Dedifferentiated amniotic fluid mesenchymal stem cell (primary cell): ENCODE measurements at regions not wholly inside any gene's neighbourhood (a gene's known extent, or its start where the extent isn't known, plus 50 kb on each side); places are given as distances from the start of the nearest gene placed in this dataset.
"Not testable (repeated sequence)": the region's sequence is repeated elsewhere in the genome, so short reads cannot be mapped to it uniquely, and the experiment has no call there.

ENCODE experiments used
- DNase-seq: peaks from one replicate; pipeline ENCODE4 v3.0.0-alpha.2; 2016; ENCODE audit errors: extremely low spot score

DNA sequence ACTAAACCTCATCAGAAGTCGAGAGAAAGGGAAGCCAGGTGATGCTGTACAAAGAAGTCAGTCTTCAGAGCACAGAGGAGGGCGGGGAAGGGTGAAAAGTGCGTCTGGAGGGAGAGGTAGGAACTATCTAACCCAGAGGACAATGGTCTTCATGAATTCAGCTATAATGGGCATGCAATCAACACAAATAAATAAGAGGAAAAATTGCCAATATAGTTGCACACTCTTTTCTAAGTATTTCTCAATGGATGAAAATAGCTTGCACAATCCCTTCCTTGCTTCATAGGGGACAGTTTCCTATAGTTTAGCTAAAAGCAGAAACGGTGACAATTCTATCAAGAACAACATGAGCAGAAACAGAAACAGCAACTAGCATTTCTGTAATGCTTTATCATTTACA lies 931.2 kb downstream of the AACS start:
- DNase-seq = no peak

DNA sequence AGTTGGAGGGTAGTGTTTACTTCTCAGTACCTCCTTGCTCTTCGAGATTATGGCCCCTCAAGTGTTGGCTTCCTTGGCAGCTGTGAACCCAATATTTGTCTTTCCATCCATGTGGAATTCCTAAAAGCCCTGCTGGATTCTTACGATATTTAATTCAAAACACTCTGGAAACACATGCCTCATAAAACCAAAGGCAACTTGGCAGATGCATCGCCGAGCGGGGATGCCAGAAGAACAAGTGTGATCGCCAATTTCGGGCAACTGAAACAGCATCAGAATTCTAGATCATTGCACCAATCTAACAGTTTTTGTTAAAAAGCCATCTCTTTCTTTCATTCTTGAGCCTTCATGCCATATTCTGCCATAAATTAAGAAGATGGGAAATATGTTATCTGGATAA lies 934.4 kb downstream of the AACS start:
- DNase-seq = no peak

DNA sequence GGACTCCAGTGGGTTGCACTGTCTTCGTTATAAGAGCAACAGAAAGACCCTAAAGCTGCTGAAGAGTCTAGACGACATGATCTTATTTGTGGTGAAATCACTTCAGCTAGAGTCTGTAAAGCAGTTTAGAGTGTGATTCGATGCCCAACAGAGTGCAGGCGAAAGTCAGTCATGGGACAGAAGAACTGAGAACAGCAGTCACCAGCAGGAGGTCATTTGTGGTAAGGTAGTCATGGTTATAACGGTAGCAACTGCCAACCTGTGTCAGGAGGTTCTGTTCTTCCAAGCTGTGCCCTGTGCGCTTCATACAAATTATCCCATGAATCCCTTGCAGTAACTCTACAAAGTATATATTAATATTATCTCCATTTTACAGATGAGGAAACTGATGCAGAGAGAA lies 954.1 kb downstream of the AACS start:
- DNase-seq = no peak

DNA sequence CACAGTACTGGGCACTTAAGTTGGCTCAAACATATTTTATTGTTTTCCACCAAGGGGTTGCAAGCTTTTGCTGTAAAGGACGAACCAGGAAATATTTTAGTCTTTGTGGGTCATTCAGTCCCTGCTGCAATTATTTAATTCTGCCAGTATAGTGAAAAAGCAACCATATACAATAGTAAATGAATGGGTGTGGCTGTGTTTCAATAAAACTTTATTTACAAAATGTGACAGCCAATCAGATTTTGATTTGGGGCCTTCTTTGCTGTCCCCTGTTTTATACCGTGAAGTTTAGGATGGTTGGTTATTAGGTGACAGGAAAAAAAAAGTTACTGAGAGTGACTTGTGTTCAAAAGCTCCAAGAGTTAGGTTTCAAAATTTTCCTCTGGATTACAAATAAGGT lies 956.4 kb downstream of the AACS start:
- DNase-seq = no peak

DNA sequence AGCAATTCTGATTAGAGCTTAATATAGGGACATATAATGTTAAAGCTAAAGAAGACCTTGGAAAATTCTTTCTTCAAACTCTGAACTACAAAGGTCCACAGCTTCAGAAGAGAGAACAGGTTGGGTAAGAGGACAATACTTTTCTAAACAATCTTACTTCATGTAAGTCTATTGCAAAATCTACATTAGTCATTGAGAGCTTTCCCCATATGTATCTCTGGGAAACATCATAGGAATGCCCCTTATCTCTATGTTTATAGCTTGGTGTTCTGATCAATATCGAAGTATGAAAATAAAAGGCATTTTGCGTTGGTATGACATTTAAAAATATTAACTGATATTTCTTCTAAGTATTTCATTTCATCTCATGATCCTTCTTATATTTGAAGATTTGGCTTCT lies 962.6 kb downstream of the AACS start:
- DNase-seq = no peak

DNA sequence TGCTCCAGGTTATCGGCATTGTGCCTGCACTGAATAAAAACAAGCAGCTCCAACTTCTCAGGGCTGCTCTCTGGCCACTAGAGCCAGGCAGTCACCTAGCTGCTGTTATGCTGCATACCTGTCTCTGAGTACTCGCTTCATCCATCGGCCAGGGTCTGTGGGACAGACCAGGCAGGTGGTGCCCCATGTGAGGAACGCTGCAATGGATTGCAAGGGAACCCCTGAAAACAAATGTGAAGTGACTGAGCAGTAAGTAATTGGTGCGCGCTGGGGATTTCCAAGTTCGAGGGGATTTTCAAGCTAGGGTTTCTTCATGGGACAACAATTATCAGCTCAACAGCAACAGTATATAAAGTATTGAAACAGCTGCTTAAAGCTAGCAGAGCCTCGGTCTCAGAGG lies 965.3 kb downstream of the AACS start:
- DNase-seq = no peak

DNA sequence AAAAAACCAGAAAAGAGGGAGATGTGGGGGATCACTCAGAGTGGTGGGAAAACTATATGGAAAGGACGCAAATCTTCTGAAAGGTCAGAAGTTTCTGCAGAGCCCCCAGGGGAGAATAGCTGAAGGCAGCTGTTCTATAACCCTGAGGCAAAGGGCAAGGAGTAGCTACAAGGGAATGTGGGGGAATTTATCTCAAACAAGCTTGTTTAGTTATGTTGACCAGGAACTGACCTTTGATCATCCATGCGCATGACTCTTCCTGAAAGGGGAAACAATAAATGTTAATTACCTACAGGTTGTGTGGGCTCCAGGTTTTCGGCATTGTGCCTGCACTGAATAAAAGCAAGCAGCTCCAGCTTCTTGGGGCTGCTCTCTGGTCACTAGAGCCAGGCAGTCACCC lies 968.5 kb downstream of the AACS start:
- no peak for DNase-seq

DNA sequence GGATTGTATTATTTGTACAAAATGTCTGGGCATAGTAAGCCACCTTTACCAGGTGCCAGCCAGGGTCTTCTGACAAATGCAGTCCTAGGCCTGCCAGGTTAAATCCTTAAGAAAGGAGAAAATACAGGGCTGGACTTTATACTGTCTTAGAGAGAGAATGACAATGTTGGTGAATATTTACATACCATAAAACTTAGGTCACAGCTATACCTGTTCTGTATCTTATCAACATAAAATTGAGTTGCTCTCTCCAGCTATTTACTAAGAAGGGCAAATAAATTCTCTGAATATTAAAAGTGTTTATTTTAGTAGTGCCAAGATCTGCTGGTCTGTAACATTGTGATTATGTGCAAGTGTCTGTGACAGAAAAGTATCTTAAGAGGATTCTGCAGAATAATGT lies 971.1 kb downstream of the AACS start:
- DNase-seq = no peak

DNA sequence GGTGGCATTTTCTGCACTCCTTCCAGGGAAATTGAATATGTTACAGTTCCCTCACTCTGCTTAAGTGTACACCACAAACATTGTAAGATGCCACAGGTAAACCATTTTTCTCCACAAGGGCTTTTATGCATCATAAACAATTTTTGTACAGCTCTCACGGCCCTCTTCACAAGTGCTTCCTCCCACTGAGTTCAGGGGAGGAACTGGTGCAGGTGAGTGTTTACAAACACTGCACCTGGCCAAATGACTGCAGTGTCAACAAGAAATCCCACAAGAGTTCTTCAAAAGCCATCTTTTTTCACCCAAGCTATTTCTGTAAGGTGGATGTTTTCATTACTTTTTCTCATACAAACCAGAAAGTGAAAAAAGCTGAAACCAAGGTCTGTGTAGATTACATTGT lies 973.2 kb downstream of the AACS start:
- DNase-seq = no peak

DNA sequence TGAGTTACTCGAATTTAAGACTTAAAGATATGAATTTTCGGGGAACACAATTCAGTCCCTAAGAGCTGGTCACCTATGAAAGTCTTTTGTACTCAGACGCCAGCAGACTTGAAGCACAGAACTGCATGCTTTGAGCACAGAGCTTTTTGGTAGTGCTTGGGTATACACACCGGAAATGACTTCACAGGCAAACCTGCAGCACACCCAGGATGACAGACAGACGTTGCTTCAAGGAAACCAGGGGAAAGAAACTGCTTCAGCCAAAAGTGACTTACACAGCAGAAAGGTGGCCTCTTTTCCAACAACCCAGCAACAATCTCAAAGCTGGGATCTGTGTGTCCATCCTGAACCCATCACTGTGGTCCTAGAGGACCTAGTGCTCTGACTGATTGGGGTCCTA lies 975.1 kb downstream of the AACS start:
- DNase-seq = no peak

DNA sequence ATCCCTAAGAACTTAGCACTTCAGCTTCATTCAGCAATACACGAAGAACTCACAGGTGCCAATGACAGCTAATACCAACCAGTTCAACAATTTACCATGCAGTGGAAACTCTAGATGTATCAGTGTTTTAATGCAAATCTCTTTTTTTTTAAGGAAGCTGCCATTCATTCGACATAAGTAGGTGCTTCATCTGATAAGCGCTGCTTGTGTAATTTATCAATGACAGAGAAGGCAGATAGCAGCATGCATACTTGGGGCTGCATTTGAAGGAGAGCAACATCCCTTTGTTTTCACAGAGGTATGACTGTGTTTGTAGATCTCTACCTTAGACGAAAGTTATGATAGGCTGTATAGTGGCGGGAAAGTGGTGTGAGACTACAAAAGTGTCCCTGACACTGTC lies 977.1 kb downstream of the AACS start:
- no peak for DNase-seq

DNA sequence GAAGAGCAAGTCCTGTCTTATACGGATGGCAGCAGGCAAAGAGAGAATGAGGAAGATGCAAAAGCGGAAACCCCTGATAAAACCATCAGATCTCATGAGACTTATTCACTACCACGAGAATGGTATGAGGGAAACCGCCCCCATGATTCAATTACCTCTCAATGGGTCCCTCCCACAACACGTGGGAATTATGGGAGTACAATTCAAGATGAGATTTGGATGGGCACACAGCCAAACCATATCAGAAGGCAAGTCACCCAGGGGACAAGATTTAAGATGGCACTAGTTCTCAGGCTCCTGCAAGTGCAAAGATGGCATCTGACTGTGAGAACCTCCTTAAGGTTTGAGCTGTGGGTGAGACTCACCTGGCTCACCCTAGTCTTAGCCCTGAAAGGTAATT lies 984.3 kb downstream of the AACS start:
- not testable (repeated sequence) for DNase-seq

DNA sequence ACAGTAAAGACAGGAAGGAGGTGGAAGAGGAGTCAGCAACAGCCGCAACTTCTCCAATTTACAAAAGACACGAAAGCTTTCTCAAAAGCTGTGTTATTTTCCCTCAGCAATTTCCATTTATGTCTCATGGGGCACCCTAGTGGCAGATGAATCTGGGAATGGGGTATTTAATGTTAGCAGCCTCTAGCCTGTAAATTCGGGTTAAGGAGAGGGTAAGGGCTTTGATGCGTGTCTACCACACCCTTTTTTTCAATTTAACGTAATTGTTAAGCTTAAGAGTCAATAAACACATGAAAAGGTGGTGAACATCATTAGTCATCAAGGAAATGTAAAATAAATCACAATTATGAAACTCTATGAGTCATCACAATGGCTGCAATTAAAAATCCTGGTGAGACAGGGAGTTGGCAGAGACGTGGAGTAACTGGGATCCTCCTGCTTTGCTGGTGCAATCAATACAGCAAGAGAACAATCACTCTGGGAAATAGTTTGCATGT lies 986.4 kb downstream of the AACS start:
- DNase-seq = no peak

DNA sequence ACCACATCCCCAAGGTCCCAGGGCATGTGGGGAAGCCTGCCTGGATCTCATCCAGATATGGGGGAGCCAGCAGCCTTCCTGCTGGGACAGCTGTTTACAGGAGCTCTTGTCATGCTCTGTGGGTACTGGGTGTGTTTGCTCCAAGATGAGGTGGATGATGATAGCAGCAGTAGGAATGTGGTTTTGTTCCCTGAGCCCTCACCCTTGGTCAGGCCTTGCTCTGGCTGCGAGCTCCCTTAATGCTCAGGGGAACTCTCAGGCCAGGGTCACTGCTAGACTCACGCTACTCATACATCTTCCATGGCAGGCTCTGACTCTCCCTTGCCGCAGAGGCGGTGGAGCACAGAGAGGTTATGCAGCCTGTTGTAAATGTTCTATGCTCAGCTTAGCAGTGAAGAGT lies 990.3 kb downstream of the AACS start:
- DNase-seq = no peak

DNA sequence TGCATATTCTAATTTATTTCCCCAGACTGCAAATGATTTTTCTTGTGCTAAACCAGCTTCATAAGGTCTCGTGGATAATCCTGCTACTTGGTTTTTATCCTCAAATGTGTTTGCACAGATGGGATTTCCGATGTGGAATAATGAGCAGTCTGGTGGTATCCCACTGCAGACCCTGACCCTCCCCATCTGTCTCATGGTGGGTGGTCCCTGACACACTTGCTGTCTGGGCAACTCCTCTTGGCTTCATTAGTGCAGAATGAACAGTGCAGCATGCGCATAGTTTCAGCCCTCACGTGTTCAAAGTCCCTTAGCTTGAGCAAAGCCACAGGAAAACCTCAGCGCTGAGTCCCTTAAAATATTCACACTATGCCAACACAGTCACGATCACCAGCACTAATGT lies 996.5 kb downstream of the AACS start:
- no peak for DNase-seq

DNA sequence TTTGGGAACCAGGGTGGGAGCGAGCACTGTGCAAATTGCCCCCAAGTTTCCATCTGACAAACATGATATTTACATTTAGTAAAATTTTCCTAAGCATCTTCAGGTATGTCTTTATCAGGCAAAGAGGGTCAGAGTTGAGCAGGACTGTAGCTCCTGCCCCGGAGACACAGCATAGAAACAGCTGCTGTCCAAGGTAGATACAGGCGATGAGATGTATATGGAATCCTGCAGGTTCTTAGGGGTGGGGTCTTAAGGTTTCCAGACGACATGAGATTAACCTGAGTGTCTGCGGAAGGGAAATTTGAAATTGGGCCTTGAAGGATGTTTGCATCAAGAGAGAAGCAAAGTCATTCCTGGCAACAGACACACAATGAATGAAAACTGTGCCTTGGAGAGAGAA lies 998.8 kb downstream of the AACS start:
- DNase-seq = no peak

DNA sequence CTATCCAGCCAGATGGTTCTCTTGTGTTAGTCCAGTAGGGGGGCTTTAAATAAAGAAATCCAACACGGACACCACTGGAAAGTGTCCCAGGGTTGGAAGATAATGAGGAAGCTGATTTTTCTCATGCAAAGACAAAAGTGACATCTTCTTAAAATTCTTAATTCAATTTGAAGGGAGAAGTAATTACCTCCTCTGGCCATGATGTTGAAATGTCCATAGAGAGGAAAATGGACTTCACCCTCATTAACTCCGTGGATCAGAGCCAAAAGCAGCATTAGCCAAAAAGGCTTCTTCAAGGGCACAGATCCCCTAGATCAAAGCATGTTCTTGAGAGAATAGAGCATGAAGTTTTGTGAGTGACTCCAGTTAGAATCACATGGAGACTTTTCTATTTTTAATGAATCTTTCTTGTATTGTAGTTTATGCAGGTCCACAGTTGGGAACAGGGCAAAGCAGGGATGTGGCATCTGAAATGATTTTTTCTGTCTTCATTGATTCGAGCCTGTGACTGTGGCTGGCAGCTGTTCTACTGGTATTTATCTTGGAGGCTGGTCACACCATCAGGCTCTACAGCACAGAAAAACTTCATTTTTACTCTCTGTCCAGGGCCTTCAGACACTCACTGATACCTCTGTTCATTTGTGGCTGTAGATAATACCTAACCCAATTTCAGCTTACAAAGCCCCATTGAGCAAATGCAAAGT lies 1002.5 kb downstream of the AACS start:
- no peak for DNase-seq

DNA sequence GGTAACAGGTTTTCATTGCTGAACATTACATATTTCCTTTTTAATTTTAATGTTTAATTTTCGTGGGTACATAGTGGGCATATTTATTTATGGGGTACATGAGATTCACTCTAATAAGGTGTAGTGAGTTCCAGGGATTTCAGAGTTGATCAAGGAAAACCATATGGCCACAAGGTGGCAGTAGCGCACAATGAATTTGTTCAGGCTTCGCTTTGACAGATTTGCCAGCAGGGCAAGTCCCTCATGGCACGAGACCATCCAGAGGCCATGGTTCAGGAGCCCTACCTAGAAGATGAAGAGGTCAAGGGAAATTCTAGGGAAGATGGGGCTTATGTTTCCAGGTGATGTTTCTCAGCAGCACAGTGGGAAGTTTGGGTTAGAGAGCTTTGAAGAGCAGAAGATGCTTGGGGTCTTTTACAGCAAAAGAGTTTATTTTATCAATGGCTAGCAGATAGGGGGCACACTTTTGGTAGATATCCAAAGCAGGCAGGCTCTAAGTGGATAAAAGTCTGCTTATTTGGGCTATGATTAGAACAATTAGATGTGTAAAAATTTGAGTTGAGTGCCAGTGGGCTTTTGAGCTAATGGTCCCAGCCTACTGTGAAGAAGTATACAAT lies 1004.4 kb downstream of the AACS start:
- no peak for DNase-seq

DNA sequence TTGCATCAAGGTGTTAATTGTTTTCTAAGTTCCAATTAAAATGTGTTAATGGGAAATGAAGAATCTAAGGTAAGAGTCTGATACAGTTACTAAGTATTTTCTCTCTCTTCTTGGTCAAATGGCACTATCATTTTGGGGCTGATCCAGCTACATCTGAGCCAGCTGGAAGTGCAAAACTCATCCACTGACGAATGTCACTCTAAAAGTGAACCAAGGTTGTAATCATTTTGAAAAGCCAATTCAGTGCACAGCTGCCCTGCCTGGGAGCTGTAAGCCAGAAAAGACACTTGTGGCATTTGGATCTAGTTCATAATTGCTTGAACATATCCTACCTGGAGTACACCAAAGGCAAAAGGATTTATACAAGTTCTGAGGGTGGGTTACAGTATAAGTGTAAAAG lies 1011.3 kb downstream of the AACS start:
- no peak for DNase-seq

DNA sequence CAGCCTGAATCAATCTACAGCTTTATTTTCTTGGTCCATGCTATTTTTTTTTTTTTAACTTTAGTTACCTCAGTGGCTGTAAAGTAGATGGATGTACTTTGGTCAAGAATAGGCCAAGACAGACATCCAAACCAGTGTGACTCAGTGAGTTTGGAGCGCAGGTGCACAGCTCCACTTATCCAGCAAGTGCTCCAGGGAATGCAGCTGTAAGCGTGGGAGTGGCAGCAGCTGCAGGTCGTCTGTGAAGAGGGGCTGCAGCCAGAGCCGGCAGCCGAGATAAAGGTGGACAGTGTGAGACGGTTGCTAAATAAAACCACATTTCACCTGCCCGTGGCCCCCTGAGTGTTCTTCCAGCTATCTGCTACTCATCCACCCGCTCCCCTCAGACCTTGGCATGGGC lies 1018.7 kb downstream of the AACS start:
- DNase-seq = no peak

DNA sequence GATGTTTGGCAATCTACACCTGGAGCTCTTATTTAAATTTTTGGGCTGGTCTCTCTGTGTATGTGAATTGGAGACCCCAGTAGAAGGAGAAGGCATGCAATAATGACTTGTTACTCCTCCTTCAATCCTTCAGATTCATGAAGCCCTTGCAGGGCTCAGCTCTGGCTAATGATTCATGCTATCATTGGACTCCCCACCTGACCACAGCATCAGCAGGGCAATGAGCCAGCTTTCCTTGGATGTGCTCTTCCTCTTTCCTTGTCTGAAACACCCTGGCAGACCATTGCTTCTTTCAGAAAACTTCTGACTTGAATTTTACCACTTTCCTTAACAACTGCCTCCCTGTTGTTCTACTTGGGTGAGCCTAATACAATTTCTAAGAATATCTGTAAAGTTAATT lies 1019.2 kb downstream of the AACS start:
- DNase-seq = no peak

DNA sequence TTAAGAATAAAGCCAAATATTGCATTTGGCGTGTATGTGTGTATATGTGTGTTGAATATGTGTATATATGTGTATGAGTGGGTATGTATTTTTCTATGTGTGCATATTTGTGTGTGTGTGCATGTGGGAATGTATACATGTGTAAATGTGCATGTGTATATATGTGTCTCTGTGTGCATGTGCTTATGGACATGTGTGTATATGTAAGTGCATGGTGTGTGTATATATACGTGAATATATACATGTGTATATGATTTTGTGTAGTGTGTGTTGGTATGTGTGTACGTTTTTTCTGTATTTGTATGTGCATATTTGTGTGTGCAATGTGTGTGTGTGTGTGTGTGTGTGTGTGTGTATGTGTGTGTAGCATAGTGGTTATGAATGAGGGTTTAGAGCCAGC lies 1021.0 kb downstream of the AACS start:
- no peak for DNase-seq

DNA sequence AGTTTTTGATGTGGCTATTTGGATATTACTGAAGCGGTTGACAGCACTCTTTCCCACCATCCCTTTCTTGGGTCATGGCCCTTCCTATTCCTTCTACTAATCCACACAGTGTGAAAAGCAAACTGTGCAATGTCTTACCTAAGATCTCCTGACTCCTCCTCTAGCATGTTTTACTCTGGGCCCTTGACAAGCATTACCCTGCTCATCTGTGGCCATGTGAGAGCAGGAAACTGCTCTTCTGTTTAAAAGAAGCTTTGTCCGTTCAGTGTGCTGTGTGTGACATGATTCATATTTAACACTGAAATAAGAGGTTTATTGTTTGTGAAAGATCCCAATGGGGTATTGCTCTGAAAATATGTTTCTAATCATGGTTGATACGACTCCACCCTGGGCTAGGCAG lies 1022.5 kb downstream of the AACS start:
- no peak for DNase-seq

DNA sequence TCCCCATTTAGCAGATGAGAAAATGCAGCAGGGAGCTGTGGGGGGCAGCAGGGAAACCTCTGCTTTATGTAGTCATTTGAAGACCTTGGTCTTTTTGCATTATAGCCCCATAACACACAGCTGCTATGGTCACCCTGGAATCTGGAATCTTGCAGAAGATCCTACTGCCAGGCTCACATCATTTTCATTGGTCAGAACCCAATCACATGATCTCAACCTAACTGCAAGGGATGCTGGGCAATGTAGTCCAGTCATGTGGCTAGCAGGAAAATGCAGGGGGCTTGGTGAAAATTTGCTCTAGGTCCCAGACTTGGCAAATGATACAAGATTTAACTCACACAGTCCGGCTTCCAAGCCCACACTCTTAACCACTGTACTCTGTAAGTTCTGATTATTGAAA lies 1028.7 kb downstream of the AACS start:
- DNase-seq = no peak
